HepG2 (cell line): ENCODE measurements at regions not wholly inside any gene's neighbourhood (a gene's known extent, or its start where the extent isn't known, plus 50 kb on each side); places are given as distances from the start of the nearest gene placed in this dataset.

Source experiments
- ATAC-seq: fragments of 200-7000 bp; cut with Tn5 transposase; 3 replicates; pipeline ENCODE4 v1.9.1; 2020; ENCODE audit warnings: mild to moderate bottlenecking, moderate library complexity
- BruUV-seq: library from RNA; stranded (reverse); fragments of 400-500 nt; replicated peaks from 2 replicates; lab custom pipeline; 2021; lab: Mats Ljungman, UMichigan
- CTCF ChIA-PET: fragments of 300-600 bp; formaldehyde crosslinking; extraction: SDS; loops from one replicate; lab custom pipeline; 2021; ENCODE audit warnings: low total read pairs, inconsistent platforms, low intra/inter-chr PET ratio; lab: Yijun Ruan, JAX
- POLR2A ChIA-PET: fragments of 350-600 bp; sonication (Branson Sonifier 250); formaldehyde crosslinking; loops from one replicate; lab custom pipeline; 2020; ENCODE audit warnings: antibody characterized with exemption, inconsistent platforms; lab: Yijun Ruan, JAX
- DNase-seq: peaks from one replicate; pipeline ENCODE4 v3.0.0-alpha.2; 2015; ENCODE audit warnings: low spot score
- FAIRE-seq: peaks from 3 replicates; lab custom pipeline; 2011; peaks lifted over from hg19 to GRCh38; lab: Jason Lieb, UNC
- H2AFZ ChIP-seq: one replicate; pipeline ENCODE4 v1.6.1; 2011; ENCODE audit warnings: low read length, inconsistent platforms
- H3K27ac ChIP-seq: fragments of 300-600 bp; 3 replicates; pipeline ENCODE4 v1.8.0; 2011; ENCODE audit warnings: mixed run types, mild to moderate bottlenecking, mixed read lengths, low read length, inconsistent platforms; ENCODE audit not compliant: insufficient read depth; ENCODE audit errors: extremely low read length
- H3K27me3 ChIP-seq, 2 experiments: fragments of 200-600 bp in 1 of 2; 2 replicates in 1 of 2; 3 replicates in 1 of 2; pipeline versions ENCODE4 v1.6.0 to v1.8.0; 2011; ENCODE audit warnings: low read length in 2 of 2, mild to moderate bottlenecking in 2 of 2, moderate library complexity in 2 of 2, inconsistent platforms in 1 of 2; ENCODE audit not compliant: insufficient read depth in 2 of 2, control insufficient read depth in 1 of 2
- H3K36me3 ChIP-seq, 2 experiments: fragments of 200-600 bp in 1 of 2; replicated peaks in 1 of 2; 2 replicates in 1 of 2; 3 replicates in 1 of 2; pipeline versions ENCODE4 v1.5.1 to v1.8.0; 2011; ENCODE audit warnings: low read length in 2 of 2, inconsistent platforms in 1 of 2; ENCODE audit not compliant: insufficient read depth in 2 of 2, control insufficient read depth in 1 of 2
- H3K4me1 ChIP-seq: 2 replicates; pipeline ENCODE4 v1.5.1; 2012; ENCODE audit warnings: low read length, inconsistent platforms; ENCODE audit not compliant: insufficient read depth
- H3K4me2 ChIP-seq: 2 replicates; pipeline ENCODE4 v1.6.0; 2011; ENCODE audit warnings: low read depth, low read length, inconsistent platforms
- H3K4me3 ChIP-seq, 3 experiments: fragments of 200-600 bp in 1 of 3; sonication (generic), shearing (Covaris generic) in 1 of 3; replicated peaks in 1 of 3; 2 replicates each; pipeline ENCODE4 v1.5.1; 2011 to 2016; ENCODE audit warnings: low read length in 3 of 3, inconsistent platforms in 2 of 3, low read depth in 2 of 3, mild to moderate bottlenecking in 2 of 3, control low read depth in 1 of 3, mixed read lengths in 1 of 3; ENCODE audit not compliant: insufficient read depth in 1 of 3
- H3K79me2 ChIP-seq: one replicate; pipeline ENCODE4 v1.6.1; 2011; ENCODE audit warnings: low read length, inconsistent platforms; ENCODE audit not compliant: insufficient read depth
- H3K9ac ChIP-seq: 2 replicates; pipeline ENCODE4 v1.6.0; 2011; ENCODE audit warnings: mild to moderate bottlenecking, low read depth, low read length, inconsistent platforms; ENCODE audit not compliant: insufficient read depth
- H3K9me3 ChIP-seq: 2 replicates; pipeline ENCODE4 v1.5.1; 2012; ENCODE audit warnings: mild to moderate bottlenecking, low read length
- H4K20me1 ChIP-seq: 2 replicates; pipeline ENCODE4 v1.6.0; 2011; ENCODE audit warnings: inconsistent platforms, mild to moderate bottlenecking, low read length, moderate library complexity; ENCODE audit not compliant: insufficient read depth
- CBX2 ChIP-seq, 2 experiments: fragments of 200-600 bp in 1 of 2; sonication (generic); formaldehyde crosslinking in 1 of 2; IDR thresholded peaks; 2 replicates each; pipeline versions ENCODE4 v1.7.0 to v1.8.1; 2018 to 2022; ENCODE audit warnings: low read depth in 2 of 2, low read length in 1 of 2, mild to moderate bottlenecking in 1 of 2, missing genetic modification reagents in 1 of 2
- DDIT3 ChIP-seq: sonication (generic); formaldehyde crosslinking; IDR thresholded peaks from 2 replicates; pipeline ENCODE4 v1.4.0; 2020; ENCODE audit warnings: mild to moderate bottlenecking, missing genetic modification reagents
- DNMT1 ChIP-seq: sonication (generic); formaldehyde crosslinking; IDR thresholded peaks from 2 replicates; pipeline ENCODE4 v1.5.1; 2020; ENCODE audit warnings: mild to moderate bottlenecking, missing genetic modification reagents
- ELF4 ChIP-seq: sonication (generic); formaldehyde crosslinking; IDR thresholded peaks from 2 replicates; pipeline ENCODE4 v1.5.0; 2020; ENCODE audit warnings: missing genetic modification reagents, mild to moderate bottlenecking, moderate library complexity, borderline replicate concordance
- RFXAP ChIP-seq: sonication (generic); formaldehyde crosslinking; IDR thresholded peaks from 2 replicates; pipeline ENCODE4 v1.4.0; 2020; ENCODE audit warnings: missing genetic modification reagents, borderline replicate concordance
- SMYD3 ChIP-seq: sonication (generic); formaldehyde crosslinking; IDR thresholded peaks from 2 replicates; pipeline ENCODE4 v1.8.1; 2023; ENCODE audit warnings: mild to moderate bottlenecking, missing genetic modification reagents
- THYN1 ChIP-seq: sonication (generic); formaldehyde crosslinking; IDR thresholded peaks from 2 replicates; pipeline ENCODE4 v1.8.1; 2023; ENCODE audit warnings: low read depth, mild to moderate bottlenecking, moderate library complexity, missing genetic modification reagents, borderline replicate concordance
- U2AF2 ChIP-seq: fragments of 200-400 bp; formaldehyde crosslinking; IDR thresholded peaks from 2 replicates; pipeline ENCODE4 v1.6.1; 2017; ENCODE audit warnings: low read depth, mild to moderate bottlenecking, low read length
- YEATS2 ChIP-seq: sonication (generic); formaldehyde crosslinking; IDR thresholded peaks from 2 replicates; pipeline ENCODE4 v1.4.0; 2020; ENCODE audit warnings: missing genetic modification reagents, borderline replicate concordance
- ZHX1 ChIP-seq: sonication (generic); formaldehyde crosslinking; IDR thresholded peaks from 2 replicates; pipeline ENCODE4 v1.8.1; 2022; ENCODE audit warnings: low read depth, mild to moderate bottlenecking, missing genetic modification reagents
- ZMYM4 ChIP-seq: sonication (generic); formaldehyde crosslinking; IDR thresholded peaks from 2 replicates; pipeline ENCODE4 v1.8.1; 2023; ENCODE audit warnings: mild to moderate bottlenecking, missing genetic modification reagents
- ZNF251 ChIP-seq: sonication (generic); formaldehyde crosslinking; IDR thresholded peaks from 2 replicates; pipeline ENCODE4 v1.9.0; 2021; ENCODE audit warnings: mild to moderate bottlenecking, missing genetic modification reagents
- ZNF468 ChIP-seq: sonication (generic); formaldehyde crosslinking; IDR thresholded peaks from 2 replicates; pipeline ENCODE4 v1.8.0; 2022; ENCODE audit warnings: mild to moderate bottlenecking, moderate library complexity, missing genetic modification reagents
- WGBS: methylation state at CpG from one replicate; pipeline ENCODE4 v1.1.6; 2017; ENCODE audit warnings: low lambda C conversion rate; 5-methylcytosine and 5-hydroxymethylcytosine counted together
- in situ Hi-C: cut with HindIII; loops from 2 replicates; pipeline ENCODE4 v1.10.0; 2017; ENCODE audit warnings: low pct_unique_long_range_greater_than_20kb; ENCODE audit not compliant: extremely low pct_ligation_motif_present
- intact Hi-C: fragments of 100-400 bp; cut with micrococcal nuclease; formaldehyde crosslinking; loops from one replicate; pipeline ENCODE4 v1.10.0; 2022; ENCODE audit not compliant: unreplicated experiment

GRCh38 chr3:152071315-152071714 is 197.4 kb upstream of the MBNL1 start:
- H3K9me3 ChIP-seq, result no peaks in the 10 kb centered on the region
- in situ Hi-C loops, result no loop called here
- BruUV-seq, result no TSS peak
- CTCF ChIA-PET, result no interaction called here
- no peak overlapping the region for H3K4me3 ChIP-seq
- FAIRE-seq, result no peak
- no peak overlapping the region for H2AFZ ChIP-seq
- 30% methylated on average over 3 of the region's 3 CpGs for WGBS
- DNase-seq, result no peak
- no peak overlapping the region for H3K4me2 ChIP-seq
- intact Hi-C loops, result no loop called here
- no peak for ATAC-seq
- POLR2A ChIA-PET, result no interaction called here
- no peak overlapping the region for H3K9ac ChIP-seq
- no peaks in the 10 kb centered on the region for H3K36me3 ChIP-seq
- no peaks in the 10 kb centered on the region for H3K27me3 ChIP-seq
- no peak for TF ChIP-seq ZNF468
- TF ChIP-seq CBX2 (IDR thresholded peaks at IDR 0.05; ENCODE audit: low read depth, low read length), result no peak
- no peak for TF ChIP-seq CBX2 (CRISPR knock-in tag; IDR thresholded peaks at IDR 0.05; ENCODE audit: low read depth)
- no peak for TF ChIP-seq RFXAP (CRISPR knock-in tag)
- TF ChIP-seq ZNF251 (CRISPR knock-in tag), result no peak
- no peak for TF ChIP-seq ZMYM4 (CRISPR knock-in tag)
- no peak for TF ChIP-seq DNMT1 (CRISPR knock-in tag)
- no peak for TF ChIP-seq ELF4
- no peak for TF ChIP-seq THYN1 (CRISPR knock-in tag)
- TF ChIP-seq SMYD3 (CRISPR knock-in tag), result no peak
- no peak for TF ChIP-seq U2AF2
- no peak for TF ChIP-seq ZHX1 (CRISPR knock-in tag)
- no peak for TF ChIP-seq DDIT3 (CRISPR knock-in tag)
- no peak for TF ChIP-seq YEATS2 (CRISPR knock-in tag)
- TF ChIP-seq, all 625 proteins: peak for 0
- Histone ChIP-seq H3K27ac (no peak overlapping the region), H3K79me2 (no peaks in the 10 kb centered on the region), H3K4me1 (no peaks in the 10 kb centered on the region), H4K20me1 (no peaks in the 10 kb centered on the region)
